ENCODE measurements at regions not wholly inside any gene's neighbourhood (a gene's known extent, or its start where the extent isn't known, plus 50 kb on each side); places are given as distances from the start of the nearest gene placed in this dataset.

GRCh38 chr20:40241596-40242343 lies 447.3 kb downstream of the MAFB start:
- TF ChIP-seq CTCF (conservative IDR thresholded peaks at IDR 0.05) (no peak), EZH2 (IDR thresholded peaks at IDR 0.05; ENCODE audit: low read depth) (no peak)
